HG02798 (cell line): ENCODE measurements at regions not wholly inside any gene's neighbourhood (a gene's known extent, or its start where the extent isn't known, plus 50 kb on each side); places are given as distances from the start of the nearest gene placed in this dataset.

Experiments used
- ATAC-seq: cut with Tn5 transposase; IDR thresholded peaks from one replicate; pipeline ENCODE4 v1.9.1; 2021; ENCODE audit warnings: mild to moderate bottlenecking; ENCODE audit not compliant: unreplicated experiment, poor library complexity

DNA sequence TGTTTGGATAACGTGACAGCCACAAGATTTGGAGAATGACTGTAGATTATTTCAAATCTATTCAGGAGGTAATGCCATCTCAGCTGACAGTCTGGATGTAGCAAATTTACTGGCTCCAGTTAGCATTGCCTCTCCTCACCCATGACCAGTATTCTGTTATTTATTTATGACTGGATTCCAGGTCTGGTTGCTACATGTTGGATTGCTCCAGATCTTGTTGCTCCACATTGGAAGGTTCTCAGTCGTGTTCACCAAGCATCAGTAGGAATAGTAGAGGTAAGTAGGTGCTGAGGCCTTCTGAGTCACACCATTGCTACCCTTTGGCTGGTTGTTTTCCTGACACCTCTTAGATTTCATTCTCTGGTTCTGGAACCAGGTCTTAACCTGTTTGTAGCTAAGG lies 69.5 kb upstream of the ELOVL5 start:
- ATAC-seq = no peak

DNA sequence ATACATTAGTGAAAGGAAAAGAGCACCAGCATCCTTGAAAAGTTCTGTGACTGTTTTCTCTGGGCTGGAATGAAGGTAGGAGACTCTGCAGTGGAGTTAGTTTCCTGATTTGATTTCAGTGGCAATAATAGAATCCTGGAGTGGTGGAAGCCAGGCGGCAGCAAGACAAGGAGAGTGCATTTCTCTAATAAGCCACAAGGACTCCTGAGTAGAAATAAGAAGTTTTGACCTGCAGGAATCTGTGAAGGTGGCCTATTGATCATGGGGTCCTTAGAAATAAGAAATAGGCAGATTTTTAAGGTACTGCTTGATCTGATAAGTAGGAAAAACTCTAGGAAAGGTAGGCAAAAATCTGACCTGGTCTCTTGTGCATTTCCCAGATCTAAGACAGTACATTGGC lies 68.4 kb upstream of the ELOVL5 start:
- ATAC-seq = no peak

- ATAC-seq = no peak
Observed at GRCh38 chr6:53413326-53413725, 64.6 kb upstream of the ELOVL5 start.

GRCh38 chr6:53412751-53413150 lies 64.0 kb upstream of the ELOVL5 start:
- no peak for ATAC-seq

- no peak for ATAC-seq
Observed at GRCh38 chr6:53412021-53412715, 63.4 kb upstream of the ELOVL5 start.

DNA sequence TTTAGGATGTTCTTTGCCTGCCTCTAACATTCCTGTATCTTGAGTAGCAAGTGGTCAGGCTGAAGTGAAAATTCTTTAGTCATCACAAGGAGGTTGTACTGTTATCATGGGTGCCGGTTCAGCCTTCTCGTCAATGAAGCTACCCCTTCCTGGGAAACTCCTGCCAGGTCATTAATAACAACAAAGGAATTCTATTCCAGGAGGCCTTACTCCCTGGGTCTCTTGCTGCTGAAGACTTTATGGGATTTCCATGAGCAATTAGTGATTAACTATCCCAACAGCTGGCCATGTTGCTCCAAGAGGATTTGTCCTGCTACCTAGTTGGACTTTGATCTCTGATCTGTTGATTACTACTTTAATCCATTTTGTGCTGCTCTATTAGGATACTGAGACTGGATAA lies 62.7 kb upstream of the ELOVL5 start:
- ATAC-seq = no peak

- peak; percentile 97 for ATAC-seq
Observed at GRCh38 chr6:53410508-53411258, 61.9 kb upstream of the ELOVL5 start.

DNA sequence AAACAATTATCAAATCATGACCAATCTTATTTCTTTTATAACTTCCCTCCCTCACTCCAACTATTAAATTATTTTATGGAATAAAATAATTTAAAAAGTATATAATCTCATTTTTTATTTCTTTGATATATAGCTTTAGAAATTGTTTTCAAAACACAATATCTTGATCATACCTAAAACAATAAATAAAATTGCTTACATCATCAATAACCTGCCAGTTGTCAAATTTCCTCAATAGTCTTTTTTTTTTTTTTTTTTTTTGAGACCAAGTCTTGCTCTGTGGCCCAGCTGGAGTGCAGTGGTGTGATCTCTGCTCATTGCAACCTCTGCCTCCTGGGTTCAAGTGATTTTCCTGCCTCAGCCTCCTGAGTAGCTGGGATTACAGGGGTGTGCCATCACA lies 60.1 kb upstream of the ELOVL5 start:
- ATAC-seq = no peak

- ATAC-seq = no peak
Observed at GRCh38 chr6:53399027-53399344, 50.2 kb upstream of the ELOVL5 start.

DNA sequence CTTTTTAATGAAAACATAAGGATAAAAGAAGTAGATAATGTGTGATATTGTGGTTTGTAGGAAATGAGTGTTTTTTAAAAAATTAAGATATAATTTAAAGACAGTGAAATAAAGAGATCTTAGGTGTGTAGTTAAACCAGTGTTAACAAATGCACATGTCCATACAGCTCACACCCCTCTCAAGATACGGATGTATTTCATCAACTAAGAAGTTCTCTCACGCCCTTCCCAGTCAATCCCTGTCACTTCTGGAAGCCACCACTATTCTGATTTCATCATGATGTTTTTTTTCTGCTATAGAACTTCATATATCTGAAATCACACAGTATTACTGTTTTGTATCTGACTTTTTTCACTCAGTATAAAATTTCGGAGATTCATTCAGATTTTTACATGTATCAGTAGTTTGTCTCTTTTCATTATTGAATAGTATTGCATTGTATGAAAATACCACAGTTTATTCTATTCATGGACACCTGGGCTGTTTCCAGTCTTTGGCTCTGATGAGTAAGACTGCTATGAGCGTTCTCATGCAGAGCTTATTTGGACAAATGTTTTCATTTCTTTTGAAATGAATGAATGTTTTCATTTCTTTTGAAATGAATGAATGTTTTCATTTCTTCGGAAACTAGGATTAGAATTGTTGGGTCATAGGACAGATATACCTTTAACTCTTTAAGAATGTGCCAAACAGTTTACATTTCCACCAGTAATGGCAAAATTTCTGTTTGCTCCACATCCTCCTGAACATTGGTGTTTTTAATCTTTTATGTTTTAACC lies 49.7 kb upstream of the ELOVL5 start:
- no peak for ATAC-seq
